ENCODE measurements at regions not wholly inside any gene's neighbourhood (a gene's known extent, or its start where the extent isn't known, plus 50 kb on each side); places are given as distances from the start of the nearest gene placed in this dataset.
A peak's percentile ranks its signal among the peaks of the same experiment; 100 is the strongest.
"Not testable (repeated sequence)": the region's sequence is repeated elsewhere in the genome, so short reads cannot be mapped to it uniquely, and the experiment has no call there.

GRCh38 chr17:30653038-30653437 is 171.5 kb downstream of the CRLF3 start:
- ATAC-seq (ENCODE audit: low read depth); H3K36me3 Mint-ChIP-seq; DNase-seq; H3K27me3 Mint-ChIP-seq; H3K4me3 Mint-ChIP-seq; H3K27ac Mint-ChIP-seq; H3K9me3 Mint-ChIP-seq; POLR2A ChIA-PET; H3K4me1 Mint-ChIP-seq: not testable (repeated sequence)

GRCh38 chr17:30650149-30650548 is 172.9 kb downstream of the GOSR1 start:
- H3K27me3 Mint-ChIP-seq; POLR2A ChIA-PET; ATAC-seq (ENCODE audit: low read depth); H3K36me3 Mint-ChIP-seq; H3K4me1 Mint-ChIP-seq; H3K27ac Mint-ChIP-seq; H3K4me3 Mint-ChIP-seq; DNase-seq; H3K9me3 Mint-ChIP-seq: not testable (repeated sequence)

GRCh38 chr17:30648015-30648620 is 170.9 kb downstream of the GOSR1 start:
- H3K9me3 Mint-ChIP-seq; H3K27ac Mint-ChIP-seq; H3K4me1 Mint-ChIP-seq; H3K27me3 Mint-ChIP-seq; ATAC-seq (ENCODE audit: low read depth); DNase-seq; H3K4me3 Mint-ChIP-seq; POLR2A ChIA-PET; H3K36me3 Mint-ChIP-seq: not testable (repeated sequence)

- H3K9me3 Mint-ChIP-seq; H3K4me3 Mint-ChIP-seq; H3K27ac Mint-ChIP-seq; DNase-seq; ATAC-seq (ENCODE audit: low read depth); H3K27me3 Mint-ChIP-seq; H3K4me1 Mint-ChIP-seq; POLR2A ChIA-PET; H3K36me3 Mint-ChIP-seq: not testable (repeated sequence)
Observed at GRCh38 chr17:30645875-30646274, 168.7 kb downstream of the GOSR1 start.

GRCh38 chr17:30644713-30645112 is 167.5 kb downstream of the GOSR1 start:
- peak; percentile 75 for ATAC-seq (ENCODE audit: low read depth)
- DNase-seq, H3K27ac Mint-ChIP-seq, H3K9me3 Mint-ChIP-seq, H3K36me3 Mint-ChIP-seq, H3K4me1 Mint-ChIP-seq, H3K27me3 Mint-ChIP-seq, POLR2A ChIA-PET, H3K4me3 Mint-ChIP-seq: not testable (repeated sequence)

- ATAC-seq (ENCODE audit: low read depth); POLR2A ChIA-PET; H3K36me3 Mint-ChIP-seq; DNase-seq; H3K9me3 Mint-ChIP-seq; H3K4me3 Mint-ChIP-seq; H3K27me3 Mint-ChIP-seq; H3K4me1 Mint-ChIP-seq; H3K27ac Mint-ChIP-seq: not testable (repeated sequence)
Observed at GRCh38 chr17:30644287-30644686, 167.1 kb downstream of the GOSR1 start.

- H3K9me3 Mint-ChIP-seq; DNase-seq; POLR2A ChIA-PET; H3K4me3 Mint-ChIP-seq; H3K27ac Mint-ChIP-seq; H3K36me3 Mint-ChIP-seq; H3K4me1 Mint-ChIP-seq; H3K27me3 Mint-ChIP-seq; ATAC-seq (ENCODE audit: low read depth): not testable (repeated sequence)
Observed at GRCh38 chr17:30641428-30641827, 164.2 kb downstream of the GOSR1 start.

- DNase-seq; H3K27me3 Mint-ChIP-seq; ATAC-seq (ENCODE audit: low read depth); H3K4me3 Mint-ChIP-seq; H3K9me3 Mint-ChIP-seq; H3K36me3 Mint-ChIP-seq; H3K27ac Mint-ChIP-seq; H3K4me1 Mint-ChIP-seq; POLR2A ChIA-PET: not testable (repeated sequence)
Observed at GRCh38 chr17:30639391-30639790, 162.2 kb downstream of the GOSR1 start.

- DNase-seq; H3K36me3 Mint-ChIP-seq; H3K4me3 Mint-ChIP-seq; POLR2A ChIA-PET; H3K27me3 Mint-ChIP-seq; H3K4me1 Mint-ChIP-seq; H3K27ac Mint-ChIP-seq; H3K9me3 Mint-ChIP-seq; ATAC-seq (ENCODE audit: low read depth): not testable (repeated sequence)
Observed at GRCh38 chr17:30638968-30639367, 161.8 kb downstream of the GOSR1 start.

- not testable (repeated sequence) for DNase-seq
Observed at GRCh38 chr17:30631651-30632050, 154.4 kb downstream of the GOSR1 start.

GRCh38 chr17:30625380-30625779 is 148.2 kb downstream of the GOSR1 start:
- POLR2A ChIA-PET; H3K9me3 Mint-ChIP-seq; DNase-seq; ATAC-seq (ENCODE audit: low read depth); H3K4me3 Mint-ChIP-seq; H3K27ac Mint-ChIP-seq; H3K27me3 Mint-ChIP-seq; H3K4me1 Mint-ChIP-seq; H3K36me3 Mint-ChIP-seq: not testable (repeated sequence)

More at GRCh38 chr17:30631651-30632050, 154.4 kb downstream of the GOSR1 start:
- POLR2A ChIA-PET; H3K36me3 Mint-ChIP-seq; ATAC-seq (ENCODE audit: low read depth); H3K27ac Mint-ChIP-seq; H3K27me3 Mint-ChIP-seq; H3K9me3 Mint-ChIP-seq; H3K4me1 Mint-ChIP-seq; H3K4me3 Mint-ChIP-seq: not testable (repeated sequence)

GRCh38 chr17:30624180-30624579 is 147.0 kb downstream of the GOSR1 start:
- not testable (repeated sequence) for ATAC-seq (ENCODE audit: low read depth); DNase-seq

GRCh38 chr17:30609682-30610081 is 132.5 kb downstream of the GOSR1 start:
- H3K9me3 Mint-ChIP-seq; H3K4me1 Mint-ChIP-seq; H3K36me3 Mint-ChIP-seq; H3K4me3 Mint-ChIP-seq; H3K27ac Mint-ChIP-seq; H3K27me3 Mint-ChIP-seq; ATAC-seq (ENCODE audit: low read depth); POLR2A ChIA-PET; DNase-seq: not testable (repeated sequence)

More at GRCh38 chr17:30624180-30624579, 147.0 kb downstream of the GOSR1 start:
- H3K27me3 Mint-ChIP-seq, POLR2A ChIA-PET, H3K36me3 Mint-ChIP-seq, H3K4me1 Mint-ChIP-seq, H3K9me3 Mint-ChIP-seq, H3K27ac Mint-ChIP-seq, H3K4me3 Mint-ChIP-seq: not testable (repeated sequence)

GRCh38 chr17:30605523-30605922 is 128.3 kb downstream of the GOSR1 start:
- POLR2A ChIA-PET: no interaction called here
- Mint-ChIP-seq H3K9me3 (no peaks in the 10 kb centered on the region), H3K4me1 (peaks cover 11% of the 10 kb centered on the region), H3K27ac (no peak overlapping the region), H3K4me3 (no peak overlapping the region), H3K36me3 (peaks cover 3% of the 10 kb centered on the region), H3K27me3 (no peaks in the 10 kb centered on the region)
- DNase-seq (no peak), ATAC-seq (ENCODE audit: low read depth) (no peak)

- peaks cover 3% of the 10 kb centered on the region for H3K36me3 Mint-ChIP-seq
- H3K4me1 Mint-ChIP-seq: peaks cover 11% of the 10 kb centered on the region
- POLR2A ChIA-PET: no interaction called here
- H3K9me3 Mint-ChIP-seq: no peaks in the 10 kb centered on the region
- DNase-seq: no peak
- no peak overlapping the region for H3K27ac Mint-ChIP-seq
- no peak for ATAC-seq (ENCODE audit: low read depth)
- no peaks in the 10 kb centered on the region for H3K27me3 Mint-ChIP-seq
- no peak overlapping the region for H3K4me3 Mint-ChIP-seq
Observed at GRCh38 chr17:30605027-30605426, 127.8 kb downstream of the GOSR1 start.
